CD1c-positive myeloid dendritic cell (primary cell): ENCODE measurements at regions not wholly inside any gene's neighbourhood (a gene's known extent, or its start where the extent isn't known, plus 50 kb on each side); places are given as distances from the start of the nearest gene placed in this dataset.
"Not testable (repeated sequence)": the region's sequence is repeated elsewhere in the genome, so short reads cannot be mapped to it uniquely, and the experiment has no call there.

ENCODE experiments used
- DNase-seq: peaks from one replicate; pipeline ENCODE4 v3.0.0-alpha.2; 2016; ENCODE audit errors: extremely low spot score

DNA sequence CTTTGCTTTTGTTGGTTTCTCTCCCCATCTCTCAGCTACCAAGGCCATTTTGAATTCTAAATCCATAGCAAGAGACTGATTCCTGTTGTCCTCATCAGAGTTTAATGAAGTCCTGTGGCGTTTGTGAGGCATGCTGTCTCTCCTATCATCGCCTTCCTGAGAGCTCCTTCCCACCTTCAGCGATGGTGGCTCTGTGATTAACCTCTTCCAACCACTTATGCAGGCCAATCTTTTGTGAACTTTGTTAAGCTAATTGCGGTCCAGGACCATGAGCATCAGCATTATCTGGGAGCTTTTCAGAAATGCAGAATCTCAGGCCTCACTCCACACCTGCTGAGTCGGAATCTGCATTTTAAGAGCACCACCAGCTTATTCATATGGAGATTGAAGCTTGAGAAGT is 272.5 kb upstream of the CDYL start:
- no peak for DNase-seq

- DNase-seq, result no peak
Observed at GRCh38 chr6:4496284-4496683, 279.9 kb upstream of the CDYL start.

GRCh38 chr6:4491501-4492260 is 284.5 kb upstream of the CDYL start:
- no peak for DNase-seq

DNA sequence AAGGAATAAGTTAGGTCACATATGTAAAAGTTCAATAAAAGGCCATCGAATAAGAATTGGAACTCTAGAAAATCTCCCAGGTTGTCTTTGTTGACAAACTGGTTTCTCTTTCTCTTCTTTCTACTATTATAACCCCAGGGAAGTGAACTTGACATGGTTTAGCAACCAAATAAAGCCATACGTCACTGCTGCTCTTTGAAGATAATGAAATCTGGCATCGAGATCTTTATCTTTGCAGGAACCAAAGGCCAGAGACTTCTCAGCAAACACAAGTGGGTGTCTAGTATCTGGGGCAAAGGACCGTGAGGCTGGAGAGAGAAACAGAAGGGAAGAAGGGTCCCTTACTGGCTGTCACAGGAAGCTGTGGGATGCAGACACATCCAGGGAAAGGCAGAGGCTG is 286.7 kb upstream of the CDYL start:
- DNase-seq, result no peak

- DNase-seq, result no peak
Observed at GRCh38 chr6:4488389-4488788, 287.8 kb upstream of the CDYL start.

DNA sequence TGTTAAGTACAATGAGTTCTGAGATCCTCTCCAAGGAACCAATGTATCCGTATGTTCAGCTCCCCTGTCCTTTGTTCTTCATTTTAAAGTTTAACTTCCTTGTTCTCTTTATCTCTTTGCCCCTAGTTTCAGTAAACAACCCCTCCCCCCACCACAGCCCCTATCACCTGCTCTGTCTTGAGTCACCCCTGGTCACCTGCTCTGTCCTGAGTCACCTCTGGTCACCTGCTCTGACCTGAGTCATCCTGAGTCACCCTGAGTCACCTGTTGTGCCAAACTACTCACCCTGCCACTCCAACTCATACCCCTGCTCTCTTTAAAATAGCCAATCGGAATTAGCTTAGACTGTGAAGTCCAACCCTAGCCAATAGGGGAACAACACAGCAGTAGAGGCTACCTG is 288.7 kb upstream of the CDYL start:
- DNase-seq, result no peak

DNA sequence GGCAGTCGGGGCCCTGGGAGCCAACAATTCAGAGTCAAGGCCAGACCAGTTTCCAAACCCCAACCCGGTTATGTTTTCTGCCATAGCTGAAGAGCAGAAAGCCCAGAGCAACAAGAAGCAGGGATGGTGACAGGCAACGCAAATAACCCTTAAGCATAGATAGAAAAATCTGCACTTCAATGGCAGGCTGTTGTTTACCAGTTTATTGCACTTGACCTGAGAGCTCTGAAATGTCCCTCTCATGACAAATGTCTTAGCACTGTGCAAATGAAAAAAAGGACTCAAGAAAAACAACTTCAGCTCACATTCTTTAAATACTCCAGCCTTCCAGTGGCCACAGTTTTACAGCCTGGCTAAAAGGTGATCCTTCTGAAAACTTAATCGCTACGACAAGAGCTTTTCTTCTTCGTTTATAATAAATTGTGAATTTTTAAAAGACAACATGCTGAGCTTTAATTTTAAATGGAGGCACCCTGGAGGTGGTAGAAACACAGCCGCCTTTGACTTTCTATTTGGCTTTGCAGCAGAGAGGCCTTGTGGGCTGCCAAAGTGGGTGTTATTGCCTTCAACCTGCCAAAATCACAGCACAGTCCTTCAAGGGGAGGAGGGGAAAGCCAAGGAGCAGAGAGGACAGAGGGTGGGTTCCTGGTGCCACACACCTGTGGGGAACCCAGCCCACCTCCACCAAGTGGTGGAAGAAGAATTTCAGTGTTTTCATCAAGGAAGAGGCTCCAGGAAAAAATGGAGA is 289.5 kb upstream of the CDYL start:
- no peak for DNase-seq

GRCh38 chr6:4485735-4486134 is 290.5 kb upstream of the CDYL start:
- DNase-seq, result no peak

DNA sequence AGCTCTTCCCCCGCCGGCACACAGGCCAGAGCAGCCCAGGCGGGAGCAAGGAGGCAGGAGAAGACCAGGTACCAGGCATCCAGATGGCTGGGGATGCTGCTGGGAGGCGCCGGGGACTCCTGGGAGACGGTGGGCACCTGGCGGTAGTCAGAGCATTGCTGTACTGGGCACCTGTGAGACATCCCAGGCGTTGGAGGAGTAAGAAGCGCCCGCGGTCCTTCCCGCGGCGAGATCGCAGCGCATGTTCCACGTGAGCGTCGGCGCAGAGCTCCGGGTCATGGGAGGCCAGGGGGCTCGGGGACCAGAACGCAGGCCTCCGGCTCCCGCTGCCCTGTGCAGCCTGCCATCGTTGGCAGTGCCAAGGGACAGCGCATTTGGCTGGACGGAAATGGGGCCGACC is 293.7 kb upstream of the CDYL start:
- DNase-seq, result no peak

GRCh38 chr6:4480788-4481735 is 295.1 kb upstream of the CDYL start:
- no peak for DNase-seq

GRCh38 chr6:4478098-4478497 is 298.1 kb upstream of the CDYL start:
- no peak for DNase-seq

DNA sequence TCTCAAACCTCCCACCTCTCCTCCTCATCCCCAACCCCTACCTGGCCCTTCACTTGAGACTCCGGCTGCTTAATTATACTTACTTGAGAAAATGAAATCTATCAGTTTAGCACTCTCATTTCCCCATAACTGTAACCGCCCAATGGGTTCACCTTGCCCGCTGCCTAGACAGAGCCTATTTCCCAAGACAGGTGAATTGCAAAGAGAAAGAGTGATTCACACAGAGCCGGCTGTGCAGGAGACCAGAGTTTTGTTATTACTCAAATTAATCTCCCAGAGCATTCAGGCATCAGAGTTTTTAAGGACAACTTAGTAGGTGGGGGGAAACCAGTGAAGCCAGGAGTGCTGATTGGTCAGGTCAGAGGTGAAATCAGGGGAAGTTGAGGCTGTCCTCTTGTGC is 301.4 kb upstream of the CDYL start:
- no peak for DNase-seq

GRCh38 chr6:4472969-4473642 is 303.1 kb upstream of the CDYL start:
- DNase-seq, result no peak

DNA sequence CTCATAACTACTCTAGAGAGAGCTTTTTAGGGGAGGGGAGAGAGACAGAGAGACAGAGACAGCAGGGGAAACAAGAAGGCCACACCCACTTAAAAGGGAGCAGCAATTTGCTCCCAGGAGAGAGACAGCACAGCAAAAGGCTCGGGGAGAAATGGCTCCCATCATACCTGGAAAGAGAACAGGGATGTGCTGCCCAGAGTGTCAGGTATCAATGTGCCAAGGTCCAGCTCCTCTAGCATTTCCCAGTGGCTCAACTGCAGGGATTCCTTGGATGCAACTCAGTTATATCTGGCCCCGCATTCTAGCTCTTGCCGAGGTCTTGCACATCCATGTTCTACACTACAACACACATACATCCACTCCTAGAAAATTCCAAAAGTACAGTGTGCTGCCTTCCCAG is 304.0 kb upstream of the CDYL start:
- DNase-seq, result no peak

GRCh38 chr6:4471515-4471914 is 304.7 kb upstream of the CDYL start:
- not testable (repeated sequence) for DNase-seq

- no peak for DNase-seq
Observed at GRCh38 chr6:4470698-4471210, 305.4 kb upstream of the CDYL start.

DNA sequence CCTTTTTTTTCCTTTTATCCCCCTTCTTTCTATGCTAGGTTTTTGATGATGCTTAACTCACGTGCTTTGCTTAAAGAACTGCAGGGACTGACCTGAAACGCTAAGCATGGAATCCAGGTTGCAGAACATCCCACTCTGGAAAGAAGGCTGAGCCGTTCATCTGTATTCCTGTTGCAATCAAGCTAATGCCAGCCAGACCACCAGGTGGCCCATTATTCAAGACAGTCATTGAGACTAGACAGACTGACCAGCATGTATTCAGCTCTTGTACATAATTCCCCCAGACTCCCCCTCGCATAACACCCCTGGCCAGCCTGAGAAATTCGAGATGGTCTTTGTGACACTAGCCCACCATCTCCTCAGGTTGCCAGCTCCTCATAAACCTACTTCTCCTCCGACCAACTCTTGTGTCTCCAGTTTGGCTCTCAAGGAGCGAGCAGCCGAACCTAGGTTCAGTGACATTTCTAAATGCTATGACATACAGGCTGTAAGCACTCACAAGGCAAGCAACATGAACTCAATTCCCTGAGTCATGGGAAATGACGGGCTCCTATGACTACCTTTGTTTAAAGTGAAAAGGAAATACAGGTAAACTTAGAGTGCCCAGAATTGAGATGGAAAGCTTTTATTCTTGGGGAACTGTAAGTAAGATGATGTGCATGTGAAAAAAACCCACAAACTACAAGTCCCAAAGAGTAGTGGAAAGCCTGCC is 309.3 kb upstream of the CDYL start:
- no peak for DNase-seq

GRCh38 chr6:4466261-4466660 is 309.9 kb upstream of the CDYL start:
- DNase-seq, result no peak

- DNase-seq, result no peak
Observed at GRCh38 chr6:4464638-4465037, 311.6 kb upstream of the CDYL start.

GRCh38 chr6:4463236-4463635 is 313.0 kb upstream of the CDYL start:
- no peak for DNase-seq
